Activated CD8-positive, alpha-beta memory T cell treated with anti-CD3 and anti-CD28 coated beads for 4 hours (primary cell): ENCODE measurements at regions not wholly inside any gene's neighbourhood (a gene's known extent, or its start where the extent isn't known, plus 50 kb on each side); places are given as distances from the start of the nearest gene placed in this dataset.

Experiments
- DNase-seq, 2 donors: peaks; one replicate each; pipeline ENCODE4 v3.0.0-alpha.2; 2020; ENCODE audit warnings: low read depth in 2 of 2

- DNase-seq: no peak
Observed at GRCh38 chr11:119520966-119521365, 98.0 kb upstream of the THY1 start.

GRCh38 chr11:119520400-119520799, 97.4 kb upstream of the THY1 start:
- no peak for DNase-seq

GRCh38 chr11:119519796-119520195, 96.8 kb upstream of the THY1 start:
- DNase-seq: no peak

GRCh38 chr11:119518746-119519730, 96.1 kb upstream of the THY1 start:
- DNase-seq: no peak

- DNase-seq: no peak
Observed at GRCh38 chr11:119515771-119516400, 92.9 kb upstream of the THY1 start.

GRCh38 chr11:119513806-119514170, 90.8 kb upstream of the THY1 start:
- no peak for DNase-seq

GRCh38 chr11:119513131-119513805, 90.3 kb upstream of the THY1 start:
- no peak for DNase-seq

- no peak for DNase-seq
Observed at GRCh38 chr11:119512369-119512768, 89.4 kb upstream of the THY1 start.

GRCh38 chr11:119511614-119512306, 88.8 kb upstream of the THY1 start:
- DNase-seq: no peak

GRCh38 chr11:119509969-119510401, 87.0 kb upstream of the THY1 start:
- no peak for DNase-seq

- DNase-seq: no peak
Observed at GRCh38 chr11:119509282-119509841, 86.4 kb upstream of the THY1 start.

- no peak for DNase-seq
Observed at GRCh38 chr11:119506436-119506835, 83.5 kb upstream of the THY1 start.

- DNase-seq: no peak
Observed at GRCh38 chr11:119505861-119506260, 82.9 kb upstream of the THY1 start.

- no peak for DNase-seq
Observed at GRCh38 chr11:119505071-119505470, 82.1 kb upstream of the THY1 start.

GRCh38 chr11:119504371-119504770, 81.4 kb upstream of the THY1 start:
- no peak for DNase-seq

- DNase-seq: no peak
Observed at GRCh38 chr11:119501777-119502405, 78.9 kb upstream of the THY1 start.

- DNase-seq: no peak
Observed at GRCh38 chr11:119497717-119498116, 74.7 kb upstream of the THY1 start.

- DNase-seq: no peak
Observed at GRCh38 chr11:119496997-119497396, 74.0 kb upstream of the THY1 start.

- no peak for DNase-seq
Observed at GRCh38 chr11:119496469-119496868, 73.5 kb upstream of the THY1 start.

- DNase-seq: no peak
Observed at GRCh38 chr11:119493712-119494111, 70.7 kb upstream of the THY1 start.
